GOT3 (cell line): ENCODE measurements at regions not wholly inside any gene's neighbourhood (a gene's known extent, or its start where the extent isn't known, plus 50 kb on each side); places are given as distances from the start of the nearest gene placed in this dataset.

Source experiments
- DNase-seq: peaks from one replicate; lab custom pipeline; 2025; ENCODE audit warnings: mixed read lengths; lab: John Stamatoyannopoulos, UW

GRCh38 chr5:173801006-173801405 is 87.1 kb upstream of the CPEB4 start:
- no peak for DNase-seq

GRCh38 chr5:173802670-173803165 is 85.4 kb upstream of the CPEB4 start:
- DNase-seq, result no peak

DNA sequence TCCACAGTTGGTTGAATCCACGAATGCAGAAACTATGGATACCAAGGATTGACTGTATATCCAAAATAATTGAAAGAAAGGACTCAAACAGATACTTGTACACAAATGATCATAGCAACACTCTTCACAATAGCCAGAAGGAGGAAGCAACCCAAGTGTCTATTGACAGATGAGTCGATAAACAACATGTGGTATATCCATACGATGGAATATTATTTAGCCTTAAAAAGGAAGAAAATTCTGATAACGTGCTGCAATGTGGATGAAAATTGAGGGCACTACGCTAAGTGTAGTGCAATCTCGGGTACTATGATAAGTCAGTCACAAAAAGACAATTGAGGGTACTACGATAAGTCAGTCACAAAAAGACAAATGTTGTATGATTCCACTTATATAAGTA is 83.6 kb upstream of the CPEB4 start:
- no peak for DNase-seq

GRCh38 chr5:173806270-173807035 is 81.7 kb upstream of the CPEB4 start:
- DNase-seq, result no peak

DNA sequence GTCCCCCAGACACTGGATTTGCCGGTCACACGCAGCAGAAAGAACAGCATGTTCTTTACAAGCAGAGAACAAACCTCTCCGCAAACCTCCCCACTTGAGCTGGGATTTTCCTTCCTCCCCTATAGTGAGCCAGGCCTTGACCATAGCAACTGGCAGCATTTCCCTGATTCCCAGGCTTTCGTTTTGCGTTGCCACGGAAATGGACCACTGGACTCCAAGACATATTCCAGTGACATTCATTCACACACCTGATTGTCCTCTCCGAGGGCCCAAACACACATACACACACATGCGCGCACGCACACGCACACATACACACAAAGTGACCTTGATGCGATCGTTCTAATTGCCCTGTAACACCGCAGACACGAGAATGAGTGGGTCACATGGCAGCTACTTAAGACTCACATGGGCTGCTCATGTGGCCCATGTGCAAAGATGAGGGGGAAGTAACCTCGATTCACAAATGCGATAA is 80.9 kb upstream of the CPEB4 start:
- no peak for DNase-seq

DNA sequence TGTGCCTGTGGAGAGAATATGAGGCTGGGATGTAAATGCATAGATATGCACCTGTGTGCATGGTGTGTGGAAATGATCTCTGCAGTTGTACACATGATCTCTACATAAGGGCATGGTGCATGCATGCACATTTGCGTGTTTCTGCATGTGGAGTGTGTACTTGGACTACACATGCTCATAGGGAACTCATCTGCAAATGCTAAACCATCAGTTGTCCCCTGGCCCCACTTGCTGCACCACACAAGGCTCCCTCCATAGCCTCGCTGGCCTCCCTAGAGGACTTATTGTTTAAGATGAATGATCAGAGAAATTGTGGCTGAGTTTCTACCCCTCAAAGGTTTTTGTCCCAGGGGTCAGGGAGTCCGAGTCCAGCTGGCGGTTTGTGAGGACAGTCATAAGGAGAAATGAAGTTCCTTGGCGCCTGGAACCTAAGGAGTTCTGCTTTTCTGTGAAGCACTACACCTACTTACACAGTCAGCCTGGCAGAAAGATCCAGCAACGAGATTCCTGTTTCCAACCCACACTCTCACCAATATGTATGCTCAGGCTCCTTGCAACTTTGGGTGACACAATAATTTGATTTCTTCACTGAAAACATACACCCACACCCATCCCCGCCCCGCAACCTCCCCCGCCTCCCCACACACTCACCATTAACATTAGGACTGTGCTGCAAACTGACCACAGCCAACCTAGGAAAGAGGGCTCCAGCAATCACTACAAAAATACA is 79.9 kb upstream of the CPEB4 start:
- DNase-seq, result no peak

GRCh38 chr5:173809014-173809413 is 79.1 kb upstream of the CPEB4 start:
- no peak for DNase-seq

- DNase-seq, result no peak
Observed at GRCh38 chr5:173812811-173813550, 75.2 kb upstream of the CPEB4 start.

DNA sequence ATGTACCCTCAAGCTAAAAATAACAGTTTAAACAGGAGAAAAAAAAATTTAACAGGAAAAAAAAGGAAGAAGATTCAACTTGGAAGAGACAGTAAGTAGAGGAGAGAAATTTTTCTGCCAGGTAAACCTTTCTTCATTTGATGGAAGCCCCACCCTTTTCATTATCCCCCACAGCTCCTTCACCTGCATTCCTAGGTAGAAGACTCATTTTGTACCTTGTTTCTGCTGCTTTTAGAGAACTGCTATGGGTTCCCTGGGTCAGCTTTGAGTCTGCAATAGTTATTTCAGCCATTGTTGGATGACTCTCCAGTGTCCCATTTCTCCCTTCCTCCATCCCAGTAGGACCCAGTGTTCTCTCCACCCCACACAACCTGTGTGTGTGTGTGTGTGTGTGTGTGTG is 74.1 kb upstream of the CPEB4 start:
- no peak for DNase-seq

DNA sequence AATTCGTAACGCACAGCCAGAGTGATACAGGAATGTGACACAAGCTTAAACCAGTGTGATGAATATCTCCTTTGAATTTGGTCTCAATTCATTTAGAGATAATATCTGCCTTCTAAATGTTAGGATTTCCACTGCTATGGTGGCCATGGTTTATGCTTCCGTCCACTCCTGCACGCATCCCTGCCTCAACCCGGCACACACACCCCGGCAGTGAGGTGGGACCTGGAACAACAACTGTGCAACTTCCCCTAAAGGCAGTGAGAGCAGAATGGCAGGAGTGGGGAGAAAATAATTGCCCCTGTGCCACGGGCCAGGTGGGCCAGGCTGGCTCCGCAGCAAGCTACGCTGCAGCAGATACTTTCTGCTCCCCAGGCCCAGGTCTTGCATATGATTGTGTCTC is 72.6 kb upstream of the CPEB4 start:
- DNase-seq, result no peak

GRCh38 chr5:173816728-173817127 is 71.4 kb upstream of the CPEB4 start:
- no peak for DNase-seq

GRCh38 chr5:173817561-173817960 is 70.6 kb upstream of the CPEB4 start:
- DNase-seq, result no peak

GRCh38 chr5:173819521-173819920 is 68.6 kb upstream of the CPEB4 start:
- DNase-seq, result no peak

DNA sequence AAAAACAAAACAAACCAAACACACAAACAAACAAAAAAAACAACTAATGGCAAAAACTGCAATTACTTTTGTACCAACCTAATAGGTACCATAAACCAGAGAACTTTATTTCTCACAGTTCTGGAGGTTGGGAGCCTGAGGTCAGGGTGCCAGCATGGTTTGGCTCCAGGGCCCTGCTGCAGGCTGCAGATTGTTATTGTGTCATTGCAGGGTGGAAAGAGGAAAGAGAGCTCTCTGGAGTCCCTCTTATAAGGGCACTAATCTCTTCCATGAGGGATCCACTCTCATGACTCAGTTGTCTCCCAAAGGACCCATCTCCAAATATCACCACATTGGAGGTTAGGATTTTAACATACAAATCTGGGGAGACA is 64.9 kb upstream of the CPEB4 start:
- no peak for DNase-seq

DNA sequence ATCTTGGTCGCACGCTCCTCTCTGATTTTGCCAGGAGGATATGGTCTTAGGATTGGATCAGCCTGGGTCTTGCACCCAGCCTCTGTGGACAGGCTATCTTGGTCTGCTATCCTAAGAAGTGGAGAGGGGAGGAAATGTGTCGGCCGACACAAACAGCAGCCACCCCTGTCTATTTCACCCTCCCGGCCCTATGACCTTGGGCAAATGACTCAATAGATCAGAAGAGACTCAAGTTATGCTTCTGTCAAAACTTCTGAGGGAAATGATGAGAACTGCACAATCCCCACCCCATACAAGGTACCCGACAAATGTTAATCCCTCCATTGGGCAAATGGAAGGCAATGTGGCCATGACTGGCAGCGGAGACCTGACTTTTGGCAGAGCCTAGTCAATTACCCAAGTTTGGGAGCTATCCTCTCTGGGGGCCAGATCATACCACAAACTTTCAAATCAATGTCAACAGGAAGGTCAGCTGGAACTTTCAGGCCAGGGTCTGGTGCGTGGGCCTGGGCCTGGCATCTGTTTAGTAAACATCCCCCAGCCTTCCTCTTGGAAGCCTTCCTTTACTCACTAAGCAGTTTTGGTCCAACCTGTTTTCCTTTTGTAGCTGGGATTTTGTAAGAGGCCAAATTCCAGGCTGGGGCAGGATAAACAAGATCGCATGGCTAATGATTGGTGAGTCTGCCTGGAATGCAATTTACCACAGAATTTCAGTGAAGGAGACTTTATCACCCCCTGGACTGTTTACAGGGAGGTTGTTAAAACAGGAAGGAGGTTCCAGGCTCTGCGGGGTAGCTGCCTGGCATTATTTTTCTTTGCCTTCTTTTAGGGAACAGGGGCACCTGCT is 64.2 kb upstream of the CPEB4 start:
- no peak for DNase-seq

DNA sequence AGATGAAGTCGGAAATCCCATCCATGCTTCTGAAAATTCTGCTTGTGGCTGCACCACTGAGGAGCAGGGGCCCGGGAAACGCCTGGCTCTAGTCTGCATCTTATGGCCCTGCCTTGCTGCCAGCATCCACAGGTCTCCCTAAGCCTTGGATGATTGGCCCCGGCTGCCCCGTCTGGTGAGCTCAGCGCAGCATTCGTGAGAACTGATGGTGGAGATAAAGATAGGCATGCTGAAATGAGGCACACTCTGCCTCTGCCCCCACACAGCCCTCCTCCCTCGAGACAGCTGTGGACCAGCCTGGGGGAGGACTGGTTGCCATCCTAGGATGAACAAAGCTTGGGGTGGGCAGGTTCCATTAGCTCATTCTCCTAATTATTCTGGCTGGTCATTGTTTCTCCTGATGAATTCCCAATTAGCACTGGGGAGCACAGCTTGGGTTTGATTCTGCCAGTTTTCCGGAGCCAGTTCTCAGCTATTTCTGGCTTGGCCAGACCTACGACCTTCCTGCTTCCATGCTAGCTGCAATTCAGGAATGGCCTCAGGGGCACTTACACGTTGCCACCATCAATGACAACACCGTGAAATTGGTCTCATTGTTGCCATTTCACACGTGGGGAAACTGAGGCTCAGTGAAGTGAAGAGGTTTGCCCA is 62.8 kb upstream of the CPEB4 start:
- DNase-seq, result no peak

DNA sequence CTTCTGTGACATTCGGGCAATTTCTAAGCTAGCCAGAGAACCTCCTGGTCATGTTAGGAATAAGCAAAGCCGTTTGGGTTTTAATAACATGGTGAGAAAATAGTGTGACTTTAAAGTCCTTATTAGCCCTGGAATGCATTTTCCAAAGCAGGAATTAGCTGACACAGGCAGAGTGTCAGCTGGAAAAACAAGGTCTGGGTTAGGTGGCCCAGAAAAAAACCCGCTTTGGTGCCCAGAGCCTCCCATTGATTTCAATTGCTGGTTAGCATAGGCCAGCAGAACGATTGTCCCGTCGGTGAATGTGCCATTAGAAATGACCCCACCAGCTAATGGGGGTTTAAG is 62.1 kb upstream of the CPEB4 start:
- no peak for DNase-seq

DNA sequence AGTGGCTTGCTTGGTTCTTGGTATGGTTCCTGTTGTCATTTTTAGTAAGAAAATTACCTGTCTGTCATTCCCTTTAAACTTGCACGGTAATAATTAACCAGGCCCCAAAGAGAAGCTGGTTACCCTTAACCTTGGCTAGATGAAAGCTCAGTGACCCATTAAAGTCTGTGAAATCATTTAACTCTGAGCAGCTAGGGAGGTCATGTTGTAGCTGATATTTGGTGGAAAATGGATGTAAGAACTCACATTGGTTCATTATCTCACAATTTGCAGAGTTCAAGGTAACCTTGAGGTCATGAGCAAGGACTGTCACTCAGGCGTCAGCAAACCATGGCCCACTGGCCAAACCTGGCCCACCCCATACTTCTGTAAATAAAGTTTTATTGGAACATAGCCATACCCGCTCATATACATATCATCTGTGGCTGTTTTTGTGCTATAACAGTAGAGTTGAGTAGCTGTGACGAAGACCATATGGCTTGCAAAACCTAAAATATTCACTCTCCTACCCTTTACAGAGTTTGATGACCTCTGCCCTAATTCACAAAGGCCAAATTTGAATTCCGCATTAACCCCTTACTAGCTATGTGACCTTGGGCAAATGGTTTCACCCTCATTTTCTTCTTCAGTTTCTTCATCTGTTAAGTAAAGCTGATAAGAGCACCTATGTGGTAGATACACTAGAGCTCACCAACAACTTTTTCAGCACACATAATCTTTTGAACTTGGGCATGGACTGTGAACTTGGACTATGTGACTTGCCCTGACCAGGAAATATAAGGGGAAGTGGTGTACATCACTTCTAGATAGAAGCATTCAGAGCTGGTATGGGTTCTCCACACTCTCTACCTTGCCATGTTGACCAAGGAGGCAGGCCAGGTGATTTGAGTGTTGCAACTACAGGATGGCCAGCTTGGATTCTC is 61.5 kb upstream of the CPEB4 start:
- no peak for DNase-seq

GRCh38 chr5:173828952-173829351 is 59.2 kb upstream of the CPEB4 start:
- DNase-seq, result no peak

DNA sequence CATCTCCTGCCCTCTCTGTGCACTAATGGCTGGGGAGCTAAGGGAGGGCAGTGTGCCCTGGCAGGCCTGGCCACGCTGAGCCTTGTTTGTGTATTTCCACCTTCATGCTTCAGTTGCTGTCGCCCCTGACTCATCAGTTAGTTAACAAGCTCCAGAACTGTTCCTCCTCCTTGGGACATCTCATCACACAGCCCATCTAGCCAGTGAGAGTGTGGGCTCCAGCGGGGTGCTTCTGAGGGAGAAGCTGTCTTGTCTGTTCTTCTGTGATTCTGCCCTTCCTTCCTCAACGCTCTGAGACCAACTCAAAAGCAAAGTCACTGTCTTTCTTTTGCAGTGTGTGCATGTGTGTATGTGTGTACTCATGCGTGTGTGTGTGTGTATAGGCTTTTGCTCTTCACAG is 58.3 kb upstream of the CPEB4 start:
- no peak for DNase-seq
